Spleen (tissue), 11 donors: ENCODE measurements at regions not wholly inside any gene's neighbourhood (a gene's known extent, or its start where the extent isn't known, plus 50 kb on each side); places are given as distances from the start of the nearest gene placed in this dataset.

Experiments used
- DNase-seq: peaks from one replicate; pipeline ENCODE4 v3.0.0-alpha.2; 2020
- H3K27ac ChIP-seq, 8 donors: fragments of 200-600 bp; sonication (generic) in 7 of 8; 1 replicate in 4 of 8; 2 replicates in 4 of 8; pipeline versions ENCODE4 v1.5.0 to v1.8.0; 2016 to 2021; ENCODE audit warnings: inconsistent platforms in 4 of 8, mild to moderate bottlenecking in 4 of 8, moderate library complexity in 1 of 8
- H3K27me3 ChIP-seq, 7 donors: fragments of 200-600 bp; sonication (generic) in 6 of 7; replicated peaks in 1 of 7; 1 replicate in 4 of 7; 2 replicates in 3 of 7; pipeline versions ENCODE4 v1.5.0 to v1.8.0; 2016 to 2021; ENCODE audit warnings: inconsistent platforms in 3 of 7, mild to moderate bottlenecking in 1 of 7
- H3K36me3 ChIP-seq, 6 donors: fragments of 200-600 bp; sonication (generic) in 5 of 6; 1 replicate in 4 of 6; 2 replicates in 2 of 6; pipeline versions ENCODE4 v1.5.0 to v1.8.0; 2016 to 2021; ENCODE audit warnings: inconsistent platforms in 2 of 6
- H3K4me1 ChIP-seq, 6 donors: fragments of 200-600 bp; sonication (generic) in 5 of 6; 1 replicate in 3 of 6; 2 replicates in 3 of 6; pipeline versions ENCODE4 v1.5.0 to v1.8.0; 2016 to 2021; ENCODE audit warnings: inconsistent platforms in 3 of 6
- H3K4me3 ChIP-seq, 8 donors: fragments of 200-600 bp; sonication (generic) in 7 of 8; 1 replicate in 4 of 8; 2 replicates in 4 of 8; pipeline versions ENCODE4 v1.5.0 to v1.8.0; 2016 to 2021; ENCODE audit warnings: inconsistent platforms in 4 of 8, mild to moderate bottlenecking in 4 of 8, moderate library complexity in 2 of 8
- H3K9me3 ChIP-seq, 8 donors: fragments of 200-600 bp; sonication (generic) in 7 of 8; 1 replicate in 4 of 8; 2 replicates in 4 of 8; pipeline versions ENCODE4 v1.5.0 to v1.8.0; 2016 to 2021; ENCODE audit warnings: inconsistent platforms in 4 of 8
- CTCF ChIP-seq, 11 experiments: fragments of 200-600 bp in 7 of 11; fragments of 450-650 bp in 4 of 11; sonication (generic) in 4 of 11; IDR thresholded peaks in 8 of 11; conservative IDR thresholded peaks in 3 of 11; 1 replicate in 7 of 11; 2 replicates in 4 of 11; pipeline versions ENCODE4 v1.4.0 to v1.8.0; 2016 to 2021; ENCODE audit warnings: antibody characterized with exemption in 11 of 11, inconsistent platforms in 4 of 11, mild to moderate bottlenecking in 1 of 11
- POLR2A ChIP-seq, 3 donors: fragments of 450-650 bp; IDR thresholded peaks; one replicate each; pipeline ENCODE4 v1.5.1; 2017; ENCODE audit warnings: antibody characterized with exemption in 3 of 3, mild to moderate bottlenecking in 1 of 3
- POLR2AphosphoS5 ChIP-seq, 3 donors: sonication (generic); formaldehyde crosslinking; IDR thresholded peaks; one replicate each; pipeline ENCODE4 v1.5.1; 2017; ENCODE audit warnings: antibody characterized with exemption in 3 of 3
- WGBS, 5 donors: extraction: QIAGEN DNeasy Blood & Tissue Kit in 3 of 5; methylation state at CpG; one replicate each; pipeline versions ENCODE4 v1.1.5 to v1.1.7; 2013 to 2018; 5-methylcytosine and 5-hydroxymethylcytosine counted together
- intact Hi-C: fragments of 100-400 bp; cut with DNase I; formaldehyde crosslinking; loops from one replicate; pipeline ENCODE4 v1.15.0; 2023; ENCODE audit warnings: low total_unique reads
- donor health status: healthy with polysubstance abuse.
- donor health status: DM: no; HTN: no; CAD: no; lungs with moderate emphysema.
- donor health status: DM: no; HTN: no; CAD: no.
- donor health status: Bipolar disorder and iron deficiency.
- donor health status: healthy.
- donor health status: DM: no; HTN: no; CAD: no.
- donor health status: DM: yes; HTN: yes; CAD: no.

GRCh38 chr18:30915336-30915988, 127.1 kb downstream of the DSC3 start:
- H3K4me1 ChIP-seq = no peaks in the 10 kb centered on the region
- H3K9me3 ChIP-seq = peaks cover 0 to 5% (median 0%) of the 10 kb centered on the region in 8 donors
- H3K27ac ChIP-seq = no peak overlapping the region
- H3K36me3 ChIP-seq = no peaks in the 10 kb centered on the region
- 61 to 82% (median 80%) methylated on average over 4 of the region's 4 CpGs for WGBS, 5 donors
- intact Hi-C loops = no loop called here
- TF ChIP-seq POLR2AphosphoS5 (IDR thresholded peaks at IDR 0.05) (no peak), POLR2A (IDR thresholded peaks at IDR 0.05) (no peak), CTCF (IDR thresholded peaks at IDR 0.05 in 8 of 11, conservative IDR thresholded peaks at IDR 0.05 in 3 of 11) (no peak)
- no peak for DNase-seq
- no peak overlapping the region for H3K4me3 ChIP-seq
- H3K27me3 ChIP-seq = no peaks in the 10 kb centered on the region

GRCh38 chr18:30908381-30908780, 134.2 kb downstream of the DSC3 start:
- peaks cover 0 to 6% (median 1%) of the 10 kb centered on the region in 8 donors for H3K9me3 ChIP-seq
- WGBS, 5 donors = 63 to 92% (median 88%) methylated on average over 1 of the region's 1 CpG
- DNase-seq = no peak
- intact Hi-C loops = no loop called here
- H3K4me1 ChIP-seq = no peaks in the 10 kb centered on the region
- H3K4me3 ChIP-seq = no peak overlapping the region
- no peaks in the 10 kb centered on the region for H3K27me3 ChIP-seq
- H3K36me3 ChIP-seq = no peaks in the 10 kb centered on the region
- TF ChIP-seq POLR2AphosphoS5 (IDR thresholded peaks at IDR 0.05) = no peak
- no peak for TF ChIP-seq CTCF (IDR thresholded peaks at IDR 0.05 in 8 of 11, conservative IDR thresholded peaks at IDR 0.05 in 3 of 11)
- TF ChIP-seq POLR2A (IDR thresholded peaks at IDR 0.05) = no peak
- no peak overlapping the region for H3K27ac ChIP-seq

- Histone ChIP-seq H3K4me1 (no peaks in the 10 kb centered on the region), H3K9me3 (no peaks in the 10 kb centered on the region), H3K4me3 (no peak overlapping the region), H3K27me3 (no peaks in the 10 kb centered on the region), H3K36me3 (no peaks in the 10 kb centered on the region), H3K27ac (no peak overlapping the region)
- no peak for DNase-seq
- TF ChIP-seq POLR2AphosphoS5 (IDR thresholded peaks at IDR 0.05) (no peak), CTCF (IDR thresholded peaks at IDR 0.05 in 8 of 11, conservative IDR thresholded peaks at IDR 0.05 in 3 of 11) (no peak), POLR2A (IDR thresholded peaks at IDR 0.05) (no peak)
- intact Hi-C loops = no loop called here
Observed at GRCh38 chr18:30903566-30903965, 139.0 kb downstream of the DSC3 start.

- 51 to 59% (median 57%) methylated on average over 5 of the region's 5 CpGs for WGBS, 5 donors
- no peaks in the 10 kb centered on the region for H3K36me3 ChIP-seq
- TF ChIP-seq POLR2AphosphoS5 (IDR thresholded peaks at IDR 0.05) (no peak), CTCF (IDR thresholded peaks at IDR 0.05 in 8 of 11, conservative IDR thresholded peaks at IDR 0.05 in 3 of 11) (peak in 3 of 11 experiments; percentile 14 to 30 (median 27))
- no peak overlapping the region for H3K4me3 ChIP-seq
- no peak for DNase-seq
- H3K9me3 ChIP-seq = no peaks in the 10 kb centered on the region
- intact Hi-C loops = loop anchor here (10.0 kb wide), 1 partner anchor 55 kb away; no protein-coding TSS in a partner anchor
- no peak overlapping the region for H3K27ac ChIP-seq
- H3K4me1 ChIP-seq = no peaks in the 10 kb centered on the region
- no peaks in the 10 kb centered on the region for H3K27me3 ChIP-seq
Observed at GRCh38 chr18:30889519-30890301, 152.8 kb downstream of the DSC3 start.
